ENCODE measurements at regions not wholly inside any gene's neighbourhood (a gene's known extent, or its start where the extent isn't known, plus 50 kb on each side); places are given as distances from the start of the nearest gene placed in this dataset.
"Not testable (repeated sequence)": the region's sequence is repeated elsewhere in the genome, so short reads cannot be mapped to it uniquely, and the experiment has no call there.

- no peaks in the 10 kb centered on the region for H3K36me3 ChIP-seq (ENCODE audit: control insufficient read depth, insufficient read depth, low read length)
- no peaks in the 10 kb centered on the region for H3K27me3 ChIP-seq (ENCODE audit: control insufficient read depth, insufficient read depth, low read length)
- no peaks in the 10 kb centered on the region for H3K79me2 ChIP-seq (ENCODE audit: control insufficient read depth, insufficient read depth, low read length)
- no peak for TF ChIP-seq CTCF (conservative IDR thresholded peaks at IDR 0.05 in 1 of 2, IDR thresholded peaks at IDR 0.05 in 1 of 2; ENCODE audit: low read depth in 1 of 2, low read length in 2 of 2)
- no peak for TF ChIP-seq EZH2 (IDR thresholded peaks at IDR 0.05; ENCODE audit: low read length, missing control alignments)
- H3K9me3 ChIP-seq (ENCODE audit: control insufficient read depth, insufficient read depth, low read depth, low read length): no peaks in the 10 kb centered on the region
- peak in 1 of 2 donors; percentile 10 for DNase-seq (ENCODE audit: low read depth in 2 of 2)
- H3K4me1 ChIP-seq (ENCODE audit: control insufficient read depth, extremely low read depth, insufficient read depth, low read length): no peaks in the 10 kb centered on the region
- H3K4me3 ChIP-seq (replicated peaks in 1 of 4; ENCODE audit: control extremely low read depth in 1 of 4, insufficient read depth in 1 of 4, low read depth in 3 of 4, low read length in 4 of 4): no peak overlapping the region
- no peak overlapping the region for H3K27ac ChIP-seq (ENCODE audit: insufficient read depth, low read length)
- H3K9ac ChIP-seq (ENCODE audit: insufficient read depth, low read length): no peak overlapping the region
- no peaks in the 10 kb centered on the region for H4K20me1 ChIP-seq (ENCODE audit: control insufficient read depth, extremely low read depth, insufficient read depth, low read length)
- no peak overlapping the region for H2AFZ ChIP-seq (ENCODE audit: low read length)
- no peak overlapping the region for H3K4me2 ChIP-seq (ENCODE audit: extremely low read depth, insufficient read depth, low read length)
These were observed 143.0 kb downstream of the APIP start for GRCh38 chr11:34773211-34773610.

GRCh38 chr11:34770111-34770510 lies 146.1 kb downstream of the APIP start:
- no peaks in the 10 kb centered on the region for H3K9me3 ChIP-seq (ENCODE audit: control insufficient read depth, insufficient read depth, low read depth, low read length)
- TF ChIP-seq CTCF (conservative IDR thresholded peaks at IDR 0.05 in 1 of 2, IDR thresholded peaks at IDR 0.05 in 1 of 2; ENCODE audit: low read depth in 1 of 2, low read length in 2 of 2): no peak
- no peak for TF ChIP-seq EZH2 (IDR thresholded peaks at IDR 0.05; ENCODE audit: low read length, missing control alignments)
- H4K20me1 ChIP-seq (ENCODE audit: control insufficient read depth, extremely low read depth, insufficient read depth, low read length): no peaks in the 10 kb centered on the region
- H3K4me1 ChIP-seq (ENCODE audit: control insufficient read depth, extremely low read depth, insufficient read depth, low read length): no peaks in the 10 kb centered on the region
- H3K9ac ChIP-seq (ENCODE audit: insufficient read depth, low read length): no peak overlapping the region
- H3K4me3 ChIP-seq (replicated peaks in 1 of 4; ENCODE audit: control extremely low read depth in 1 of 4, insufficient read depth in 1 of 4, low read depth in 3 of 4, low read length in 4 of 4): no peak overlapping the region
- H3K79me2 ChIP-seq (ENCODE audit: control insufficient read depth, insufficient read depth, low read length): no peaks in the 10 kb centered on the region
- H3K4me2 ChIP-seq (ENCODE audit: extremely low read depth, insufficient read depth, low read length): no peak overlapping the region
- DNase-seq (ENCODE audit: low read depth in 2 of 2): no peak
- H3K36me3 ChIP-seq (ENCODE audit: control insufficient read depth, insufficient read depth, low read length): no peaks in the 10 kb centered on the region
- no peak overlapping the region for H3K27ac ChIP-seq (ENCODE audit: insufficient read depth, low read length)
- no peak overlapping the region for H2AFZ ChIP-seq (ENCODE audit: low read length)
- no peaks in the 10 kb centered on the region for H3K27me3 ChIP-seq (ENCODE audit: control insufficient read depth, insufficient read depth, low read length)

- H3K4me2 ChIP-seq (ENCODE audit: extremely low read depth, insufficient read depth, low read length): no peak overlapping the region
- H2AFZ ChIP-seq (ENCODE audit: low read length): no peak overlapping the region
- H3K27ac ChIP-seq (ENCODE audit: insufficient read depth, low read length): no peak overlapping the region
- no peaks in the 10 kb centered on the region for H3K4me1 ChIP-seq (ENCODE audit: control insufficient read depth, extremely low read depth, insufficient read depth, low read length)
- DNase-seq (ENCODE audit: low read depth in 2 of 2): no peak
- no peaks in the 10 kb centered on the region for H3K9me3 ChIP-seq (ENCODE audit: control insufficient read depth, insufficient read depth, low read depth, low read length)
- no peaks in the 10 kb centered on the region for H3K36me3 ChIP-seq (ENCODE audit: control insufficient read depth, insufficient read depth, low read length)
- TF ChIP-seq CTCF (conservative IDR thresholded peaks at IDR 0.05 in 1 of 2, IDR thresholded peaks at IDR 0.05 in 1 of 2; ENCODE audit: low read depth in 1 of 2, low read length in 2 of 2) (no peak), EZH2 (IDR thresholded peaks at IDR 0.05; ENCODE audit: low read length, missing control alignments) (no peak)
- H3K27me3 ChIP-seq (ENCODE audit: control insufficient read depth, insufficient read depth, low read length): no peaks in the 10 kb centered on the region
- H3K4me3 ChIP-seq (replicated peaks in 1 of 4; ENCODE audit: control extremely low read depth in 1 of 4, insufficient read depth in 1 of 4, low read depth in 3 of 4, low read length in 4 of 4): no peak overlapping the region
- no peaks in the 10 kb centered on the region for H3K79me2 ChIP-seq (ENCODE audit: control insufficient read depth, insufficient read depth, low read length)
- H3K9ac ChIP-seq (ENCODE audit: insufficient read depth, low read length): no peak overlapping the region
- H4K20me1 ChIP-seq (ENCODE audit: control insufficient read depth, extremely low read depth, insufficient read depth, low read length): no peaks in the 10 kb centered on the region
These were observed 147.0 kb downstream of the APIP start for GRCh38 chr11:34769224-34769623.

GRCh38 chr11:34762625-34763024 lies 141.7 kb downstream of the EHF start:
- H3K27me3 ChIP-seq (ENCODE audit: control insufficient read depth, insufficient read depth, low read length): not testable (repeated sequence)

More at GRCh38 chr11:34762625-34763024, 141.7 kb downstream of the EHF start:
- not testable (repeated sequence) for DNase-seq (ENCODE audit: low read depth in 2 of 2); H3K36me3 ChIP-seq (ENCODE audit: control insufficient read depth, insufficient read depth, low read length); H3K27ac ChIP-seq (ENCODE audit: insufficient read depth, low read length); H3K9ac ChIP-seq (ENCODE audit: insufficient read depth, low read length); H4K20me1 ChIP-seq (ENCODE audit: control insufficient read depth, extremely low read depth, insufficient read depth, low read length); H3K4me3 ChIP-seq (replicated peaks in 1 of 4; ENCODE audit: control extremely low read depth in 1 of 4, insufficient read depth in 1 of 4, low read depth in 3 of 4, low read length in 4 of 4); H3K4me1 ChIP-seq (ENCODE audit: control insufficient read depth, extremely low read depth, insufficient read depth, low read length); H3K4me2 ChIP-seq (ENCODE audit: extremely low read depth, insufficient read depth, low read length); H2AFZ ChIP-seq (ENCODE audit: low read length); H3K79me2 ChIP-seq (ENCODE audit: control insufficient read depth, insufficient read depth, low read length); H3K9me3 ChIP-seq (ENCODE audit: control insufficient read depth, insufficient read depth, low read depth, low read length)
